WTC11 (cell line): ENCODE measurements at regions not wholly inside any gene's neighbourhood (a gene's known extent, or its start where the extent isn't known, plus 50 kb on each side); places are given as distances from the start of the nearest gene placed in this dataset.

Experiments
- GABPB1 ChIP-seq: sonication (generic); formaldehyde crosslinking; IDR thresholded peaks from 2 replicates; pipeline ENCODE4 v1.8.1; 2023; ENCODE audit warnings: mild to moderate bottlenecking, missing genetic modification reagents
- NFE2L1 ChIP-seq: sonication (generic); formaldehyde crosslinking; IDR thresholded peaks from 2 replicates; pipeline ENCODE4 v1.8.1; 2023; ENCODE audit warnings: missing genetic modification reagents
- PRDM15 ChIP-seq: sonication (generic); formaldehyde crosslinking; IDR thresholded peaks from 2 replicates; pipeline ENCODE4 v1.8.0; 2022; ENCODE audit warnings: missing genetic modification reagents
- RORB ChIP-seq: fragments of 250-450 bp; sonication (Bioruptor Pico); IDR thresholded peaks from 2 replicates; pipeline ENCODE4 v1.9.0; 2021; ENCODE audit warnings: mild to moderate bottlenecking
- USF2 ChIP-seq: sonication (generic); formaldehyde crosslinking; IDR thresholded peaks from 2 replicates; pipeline ENCODE4 v1.8.1; 2023; ENCODE audit warnings: mild to moderate bottlenecking, missing genetic modification reagents, moderate library complexity
- ZNF532 ChIP-seq: fragments of 250-450 bp; sonication (Bioruptor Pico); IDR thresholded peaks from 2 replicates; pipeline ENCODE4 v1.9.0; 2021; ENCODE audit warnings: mild to moderate bottlenecking, borderline replicate concordance
- ZNF671 ChIP-seq: fragments of 250-450 bp; sonication (Bioruptor Pico); IDR thresholded peaks from 2 replicates; pipeline ENCODE4 v1.8.0; 2021; ENCODE audit warnings: mild to moderate bottlenecking
- TF ChIP-seq, protein P1 (sequence below): fragments of 200-600 bp; IDR thresholded peaks from 2 replicates; pipeline ENCODE4 v1.8.0; 2022; ENCODE audit warnings: antibody characterized with exemption
- TF ChIP-seq, protein P2 (sequence below): sonication (generic); formaldehyde crosslinking; IDR thresholded peaks from 2 replicates; pipeline ENCODE4 v1.8.0; 2023; ENCODE audit warnings: missing genetic modification reagents, mild to moderate bottlenecking, borderline replicate concordance
- TF ChIP-seq, protein P3 (sequence below): sonication (generic); formaldehyde crosslinking; IDR thresholded peaks from 2 replicates; pipeline ENCODE4 v1.8.1; 2023; ENCODE audit warnings: mild to moderate bottlenecking, missing genetic modification reagents

DNA sequence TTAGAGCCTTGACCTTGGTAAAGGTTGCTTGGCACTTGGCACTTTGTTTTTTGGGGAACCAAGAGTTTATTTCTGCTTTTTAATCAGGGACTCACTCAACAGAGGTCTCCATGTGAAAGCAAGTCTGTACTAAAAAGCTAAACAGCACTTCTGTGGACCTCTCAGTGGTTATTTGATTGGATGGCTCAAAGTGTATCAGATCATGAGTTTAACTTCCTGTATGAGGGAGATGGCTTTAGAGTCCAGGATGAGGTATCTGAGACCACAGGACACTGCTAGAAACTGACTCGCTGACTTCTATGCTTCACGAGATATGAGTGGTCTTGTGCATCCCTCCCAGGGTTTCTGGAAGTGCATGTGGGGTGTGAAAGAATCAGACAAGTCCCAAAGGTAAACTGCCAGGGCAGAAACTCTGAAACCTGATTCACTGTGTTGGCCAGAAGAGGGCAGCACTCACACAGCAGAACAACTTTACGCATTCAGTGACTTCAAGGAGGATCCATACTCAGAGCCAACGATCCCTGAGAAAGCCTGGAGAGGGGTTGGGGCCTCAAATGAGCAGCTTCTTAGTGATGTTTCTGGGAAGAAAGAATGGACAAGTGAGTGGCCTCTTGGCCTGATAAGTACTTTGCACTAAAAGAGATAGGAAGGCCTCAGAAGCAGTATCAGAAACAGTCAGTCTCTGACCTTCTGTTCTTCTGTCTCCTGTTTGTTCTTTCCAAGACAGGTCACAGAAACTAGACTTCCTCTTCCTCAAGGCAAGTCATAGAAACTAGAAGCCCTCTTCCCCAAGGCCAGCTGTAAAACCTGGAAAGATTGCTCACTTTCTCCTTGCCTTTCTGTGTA lies 220.3 kb upstream of the CXCL13 start (continued):
- TF ChIP-seq, protein P1, sequence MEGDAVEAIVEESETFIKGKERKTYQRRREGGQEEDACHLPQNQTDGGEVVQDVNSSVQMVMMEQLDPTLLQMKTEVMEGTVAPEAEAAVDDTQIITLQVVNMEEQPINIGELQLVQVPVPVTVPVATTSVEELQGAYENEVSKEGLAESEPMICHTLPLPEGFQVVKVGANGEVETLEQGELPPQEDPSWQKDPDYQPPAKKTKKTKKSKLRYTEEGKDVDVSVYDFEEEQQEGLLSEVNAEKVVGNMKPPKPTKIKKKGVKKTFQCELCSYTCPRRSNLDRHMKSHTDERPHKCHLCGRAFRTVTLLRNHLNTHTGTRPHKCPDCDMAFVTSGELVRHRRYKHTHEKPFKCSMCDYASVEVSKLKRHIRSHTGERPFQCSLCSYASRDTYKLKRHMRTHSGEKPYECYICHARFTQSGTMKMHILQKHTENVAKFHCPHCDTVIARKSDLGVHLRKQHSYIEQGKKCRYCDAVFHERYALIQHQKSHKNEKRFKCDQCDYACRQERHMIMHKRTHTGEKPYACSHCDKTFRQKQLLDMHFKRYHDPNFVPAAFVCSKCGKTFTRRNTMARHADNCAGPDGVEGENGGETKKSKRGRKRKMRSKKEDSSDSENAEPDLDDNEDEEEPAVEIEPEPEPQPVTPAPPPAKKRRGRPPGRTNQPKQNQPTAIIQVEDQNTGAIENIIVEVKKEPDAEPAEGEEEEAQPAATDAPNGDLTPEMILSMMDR = peak; percentile 83
- TF ChIP-seq, protein P2, sequence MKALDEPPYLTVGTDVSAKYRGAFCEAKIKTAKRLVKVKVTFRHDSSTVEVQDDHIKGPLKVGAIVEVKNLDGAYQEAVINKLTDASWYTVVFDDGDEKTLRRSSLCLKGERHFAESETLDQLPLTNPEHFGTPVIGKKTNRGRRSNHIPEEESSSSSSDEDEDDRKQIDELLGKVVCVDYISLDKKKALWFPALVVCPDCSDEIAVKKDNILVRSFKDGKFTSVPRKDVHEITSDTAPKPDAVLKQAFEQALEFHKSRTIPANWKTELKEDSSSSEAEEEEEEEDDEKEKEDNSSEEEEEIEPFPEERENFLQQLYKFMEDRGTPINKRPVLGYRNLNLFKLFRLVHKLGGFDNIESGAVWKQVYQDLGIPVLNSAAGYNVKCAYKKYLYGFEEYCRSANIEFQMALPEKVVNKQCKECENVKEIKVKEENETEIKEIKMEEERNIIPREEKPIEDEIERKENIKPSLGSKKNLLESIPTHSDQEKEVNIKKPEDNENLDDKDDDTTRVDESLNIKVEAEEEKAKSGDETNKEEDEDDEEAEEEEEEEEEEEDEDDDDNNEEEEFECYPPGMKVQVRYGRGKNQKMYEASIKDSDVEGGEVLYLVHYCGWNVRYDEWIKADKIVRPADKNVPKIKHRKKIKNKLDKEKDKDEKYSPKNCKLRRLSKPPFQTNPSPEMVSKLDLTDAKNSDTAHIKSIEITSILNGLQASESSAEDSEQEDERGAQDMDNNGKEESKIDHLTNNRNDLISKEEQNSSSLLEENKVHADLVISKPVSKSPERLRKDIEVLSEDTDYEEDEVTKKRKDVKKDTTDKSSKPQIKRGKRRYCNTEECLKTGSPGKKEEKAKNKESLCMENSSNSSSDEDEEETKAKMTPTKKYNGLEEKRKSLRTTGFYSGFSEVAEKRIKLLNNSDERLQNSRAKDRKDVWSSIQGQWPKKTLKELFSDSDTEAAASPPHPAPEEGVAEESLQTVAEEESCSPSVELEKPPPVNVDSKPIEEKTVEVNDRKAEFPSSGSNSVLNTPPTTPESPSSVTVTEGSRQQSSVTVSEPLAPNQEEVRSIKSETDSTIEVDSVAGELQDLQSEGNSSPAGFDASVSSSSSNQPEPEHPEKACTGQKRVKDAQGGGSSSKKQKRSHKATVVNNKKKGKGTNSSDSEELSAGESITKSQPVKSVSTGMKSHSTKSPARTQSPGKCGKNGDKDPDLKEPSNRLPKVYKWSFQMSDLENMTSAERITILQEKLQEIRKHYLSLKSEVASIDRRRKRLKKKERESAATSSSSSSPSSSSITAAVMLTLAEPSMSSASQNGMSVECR (CRISPR knock-in tag) = no peak
- TF ChIP-seq ZNF671 (CRISPR knock-in tag) (no peak), NFE2L1 (no peak), USF2 (CRISPR knock-in tag) (no peak), PRDM15 (peak; percentile 36; the same call in 1 of the 2 replicates), ZNF532 (CRISPR knock-in tag) (no peak), RORB (CRISPR knock-in tag) (no peak), GABPB1 (no peak)
- TF ChIP-seq, protein P3, sequence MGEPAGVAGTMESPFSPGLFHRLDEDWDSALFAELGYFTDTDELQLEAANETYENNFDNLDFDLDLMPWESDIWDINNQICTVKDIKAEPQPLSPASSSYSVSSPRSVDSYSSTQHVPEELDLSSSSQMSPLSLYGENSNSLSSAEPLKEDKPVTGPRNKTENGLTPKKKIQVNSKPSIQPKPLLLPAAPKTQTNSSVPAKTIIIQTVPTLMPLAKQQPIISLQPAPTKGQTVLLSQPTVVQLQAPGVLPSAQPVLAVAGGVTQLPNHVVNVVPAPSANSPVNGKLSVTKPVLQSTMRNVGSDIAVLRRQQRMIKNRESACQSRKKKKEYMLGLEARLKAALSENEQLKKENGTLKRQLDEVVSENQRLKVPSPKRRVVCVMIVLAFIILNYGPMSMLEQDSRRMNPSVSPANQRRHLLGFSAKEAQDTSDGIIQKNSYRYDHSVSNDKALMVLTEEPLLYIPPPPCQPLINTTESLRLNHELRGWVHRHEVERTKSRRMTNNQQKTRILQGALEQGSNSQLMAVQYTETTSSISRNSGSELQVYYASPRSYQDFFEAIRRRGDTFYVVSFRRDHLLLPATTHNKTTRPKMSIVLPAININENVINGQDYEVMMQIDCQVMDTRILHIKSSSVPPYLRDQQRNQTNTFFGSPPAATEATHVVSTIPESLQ = no peak
